Activated T-helper 1 cell treated with Interleukin-2 at 50 U/mL for 16 hours (primary cell): ENCODE measurements at regions not wholly inside any gene's neighbourhood (a gene's known extent, or its start where the extent isn't known, plus 50 kb on each side); places are given as distances from the start of the nearest gene placed in this dataset.

Experiments
- DNase-seq: peaks from one replicate; pipeline ENCODE4 v3.0.0-alpha.2; 2020; ENCODE audit warnings: low read depth

DNA sequence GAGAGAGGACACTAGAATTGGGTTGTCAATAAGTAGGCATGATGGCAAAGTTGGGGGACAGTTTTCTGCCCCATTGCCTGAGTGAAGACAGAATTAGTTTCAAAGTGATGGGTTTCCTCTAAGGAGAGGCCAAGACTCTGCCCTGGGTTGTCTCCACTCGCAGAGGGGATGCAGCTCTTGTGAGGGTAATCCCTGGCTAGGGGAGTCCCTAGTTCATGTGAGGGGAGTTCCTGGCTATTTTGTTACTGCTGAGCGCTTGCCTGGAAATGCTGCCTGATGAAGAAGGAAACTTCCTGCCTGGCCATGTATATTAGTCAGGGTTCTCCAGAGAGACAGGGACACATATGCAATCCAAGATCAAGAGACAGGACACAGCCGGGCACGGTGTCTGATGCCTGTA is 501.5 kb downstream of the BCL11A start:
- no peak for DNase-seq

DNA sequence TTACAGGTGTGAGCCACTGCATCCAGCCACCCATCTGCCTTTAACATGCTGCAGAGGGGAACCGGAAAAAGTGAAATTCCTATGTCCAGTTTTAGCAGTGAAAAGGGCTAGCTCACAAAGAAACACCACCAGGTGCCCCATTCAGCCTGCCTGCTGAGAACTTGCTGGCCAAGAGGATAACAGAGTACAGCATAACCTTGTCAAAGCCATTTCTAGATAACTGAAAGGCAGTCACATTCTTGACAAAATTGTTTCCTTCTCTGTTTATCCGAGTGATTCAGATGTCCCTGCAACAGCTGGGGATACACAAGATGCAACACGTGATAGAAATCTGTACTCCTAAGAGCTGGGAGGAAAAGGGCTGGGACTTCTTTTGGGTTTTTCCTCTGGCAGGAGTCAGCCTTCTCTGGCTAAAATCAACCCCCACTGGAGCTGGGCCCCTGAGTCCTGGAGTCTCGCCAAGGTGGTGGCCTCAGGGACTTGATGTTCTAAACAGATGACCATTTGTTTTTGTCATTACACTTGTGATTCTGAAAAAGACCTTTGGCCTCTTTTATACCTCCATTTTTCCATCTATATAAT is 505.4 kb downstream of the BCL11A start:
- no peak for DNase-seq

DNA sequence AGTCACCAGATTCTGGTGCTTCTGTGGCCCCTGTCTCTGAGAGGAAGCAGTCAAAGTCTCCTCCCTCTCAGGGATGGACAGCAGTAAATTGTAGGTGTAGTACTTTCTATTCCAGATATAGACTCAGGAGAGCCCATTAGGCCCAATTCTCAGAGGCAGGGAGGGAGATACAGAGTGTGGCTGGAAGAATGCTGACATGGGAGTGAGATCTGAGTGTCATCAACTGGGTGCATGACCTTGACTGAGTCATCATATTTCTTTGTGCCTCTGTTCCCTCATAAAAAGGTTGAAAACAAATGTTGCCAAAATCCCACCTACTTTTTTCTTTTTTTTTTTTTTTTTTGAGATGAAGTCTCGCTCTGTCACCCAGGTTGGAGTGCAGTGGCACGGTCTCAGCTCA is 506.1 kb downstream of the BCL11A start:
- no peak for DNase-seq

DNA sequence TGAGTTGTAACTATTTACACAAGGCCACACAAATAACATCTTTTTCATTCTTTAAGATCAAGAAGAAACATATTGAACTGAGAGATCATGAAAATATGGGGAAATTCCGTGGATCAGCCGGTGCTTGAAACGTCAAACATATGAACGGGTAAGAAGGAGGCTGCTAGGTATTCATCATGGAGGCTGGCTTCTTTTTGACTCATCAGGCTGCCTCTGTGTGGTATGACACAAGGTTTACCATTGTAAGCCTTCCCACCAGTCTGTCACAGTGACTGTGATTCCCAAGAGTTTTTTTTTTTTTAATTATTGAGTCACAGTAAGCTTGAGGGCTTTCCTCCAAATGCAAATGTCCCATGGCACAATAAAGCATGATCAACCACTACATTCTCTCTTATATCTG is 506.9 kb downstream of the BCL11A start:
- DNase-seq: no peak

- no peak for DNase-seq
Measured at GRCh38 chr2:60045456-60045855, 508.0 kb downstream of the BCL11A start.

DNA sequence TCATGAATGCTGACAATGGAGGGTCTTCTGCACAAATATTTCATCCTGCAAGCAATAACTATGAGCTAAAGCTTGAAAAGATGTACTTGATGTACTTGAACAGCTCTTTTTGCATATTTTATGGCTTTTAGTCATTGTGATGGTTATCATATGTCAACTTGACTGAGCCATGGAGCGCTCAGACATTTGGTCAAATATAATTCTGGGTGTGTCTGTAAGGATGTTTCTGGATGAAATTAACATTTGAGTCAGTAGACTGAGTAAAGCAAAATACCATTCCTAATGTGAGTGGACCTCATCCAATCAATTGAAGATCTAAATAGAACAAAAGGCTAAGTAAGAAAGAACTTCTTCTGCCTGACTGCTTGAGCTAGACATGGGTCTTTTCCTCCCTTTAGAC is 509.0 kb downstream of the BCL11A start:
- no peak for DNase-seq

DNA sequence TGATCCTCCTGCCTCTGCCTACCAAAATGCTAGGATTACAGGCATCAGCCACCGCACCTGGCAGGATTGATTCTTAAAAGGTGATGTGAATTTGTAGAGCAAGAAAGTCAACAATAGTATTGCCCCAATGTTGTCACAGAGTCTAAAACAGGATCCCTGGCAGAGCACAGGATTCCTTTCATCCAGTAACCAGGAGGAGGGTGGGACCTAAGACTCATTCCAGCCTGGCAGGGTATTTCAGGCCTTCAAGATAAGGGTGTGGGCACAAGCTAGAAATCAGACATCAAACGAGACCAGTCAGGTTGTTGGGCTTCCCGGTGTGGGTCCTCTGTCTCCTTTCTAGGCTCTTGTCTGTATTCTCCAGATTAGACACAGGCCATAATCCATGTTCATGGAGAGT is 511.4 kb downstream of the BCL11A start:
- DNase-seq: no peak

GRCh38 chr2:60033325-60033724 is 520.1 kb downstream of the BCL11A start:
- no peak for DNase-seq

GRCh38 chr2:60029566-60029883 is 523.9 kb downstream of the BCL11A start:
- DNase-seq: no peak

- DNase-seq: no peak
Measured at GRCh38 chr2:60028849-60029565, 524.4 kb downstream of the BCL11A start.

- no peak for DNase-seq
Measured at GRCh38 chr2:60025496-60025895, 528.0 kb downstream of the BCL11A start.

DNA sequence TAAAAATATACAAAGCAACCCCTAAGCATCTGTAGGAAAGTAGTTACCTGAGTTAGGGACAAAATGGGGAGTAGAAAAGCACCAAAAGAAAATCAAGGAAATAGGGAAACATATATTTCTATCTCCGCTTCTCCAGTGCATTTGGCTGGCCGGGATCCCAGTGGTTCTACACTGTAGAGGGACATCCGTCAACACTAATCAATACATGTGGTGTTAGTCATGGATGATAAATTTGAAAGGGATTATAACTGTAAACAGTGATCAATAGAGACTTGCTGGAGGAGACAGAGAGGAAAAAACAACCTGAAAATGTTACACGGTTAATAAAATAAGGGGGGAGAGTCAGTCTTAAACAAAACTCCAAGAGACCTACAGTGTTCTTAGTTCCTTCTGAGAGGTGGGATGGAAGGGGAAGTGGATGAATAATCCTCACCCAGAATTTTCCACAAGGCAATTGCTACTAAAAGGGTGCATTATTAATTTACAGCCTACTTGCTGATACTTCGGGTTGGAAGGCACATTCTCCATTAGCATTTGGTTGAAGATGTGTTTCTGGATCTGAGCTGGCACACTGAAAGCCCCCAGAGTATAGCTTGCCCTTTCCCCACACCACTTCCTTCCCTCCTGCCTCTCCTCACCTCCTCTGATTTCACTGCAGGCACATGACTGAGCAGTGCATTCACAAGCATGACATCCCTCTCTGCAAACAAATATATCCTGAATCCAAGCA is 530.0 kb downstream of the BCL11A start:
- no peak for DNase-seq

- DNase-seq: no peak
Measured at GRCh38 chr2:60007671-60008070, 545.8 kb downstream of the BCL11A start.

- no peak for DNase-seq
Measured at GRCh38 chr2:60003076-60003475, 550.4 kb downstream of the BCL11A start.

- DNase-seq: no peak
Measured at GRCh38 chr2:60002183-60002867, 551.1 kb downstream of the BCL11A start.

GRCh38 chr2:60000686-60001085 is 552.8 kb downstream of the BCL11A start:
- no peak for DNase-seq

DNA sequence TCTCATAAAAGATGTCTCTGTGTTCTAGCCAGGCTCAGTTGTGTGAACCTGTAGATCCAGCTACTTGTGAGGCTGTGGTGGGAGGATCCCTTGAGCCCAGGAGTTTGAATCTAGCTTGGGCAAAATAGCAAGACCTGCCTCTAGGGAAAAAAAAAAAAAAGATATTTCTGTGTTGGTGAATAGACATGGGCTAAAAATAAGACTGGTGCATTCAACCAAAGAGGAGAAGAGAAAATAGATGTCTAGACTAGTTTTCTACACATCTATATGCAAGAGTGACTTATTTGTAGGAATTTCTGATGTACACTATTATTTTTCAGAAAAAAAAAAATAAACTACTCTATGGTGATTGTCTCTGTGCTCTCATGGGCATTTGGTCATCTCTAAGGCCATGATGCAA is 555.1 kb downstream of the BCL11A start:
- no peak for DNase-seq

GRCh38 chr2:59997371-59997770 is 556.1 kb downstream of the BCL11A start:
- no peak for DNase-seq

- no peak for DNase-seq
Measured at GRCh38 chr2:59996855-59997254, 556.6 kb downstream of the BCL11A start.

DNA sequence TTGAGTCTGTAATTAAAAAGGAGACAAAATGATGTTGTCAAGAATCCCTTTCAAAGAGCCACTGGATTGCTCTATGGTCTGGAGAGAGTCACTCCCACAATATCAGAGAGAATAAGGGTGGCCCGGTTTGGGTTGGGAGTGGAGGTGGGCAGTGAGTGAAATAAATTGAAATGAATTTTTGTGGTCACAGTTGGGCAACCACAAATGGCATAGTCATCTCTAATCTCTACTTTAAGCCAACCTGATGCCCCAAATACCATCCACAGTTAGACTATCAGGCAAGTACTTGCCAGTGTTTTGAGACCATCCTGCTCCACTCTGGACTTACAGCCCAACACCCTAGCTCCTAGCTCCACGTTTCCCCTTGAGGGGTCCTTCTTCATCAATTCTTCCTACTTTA is 559.7 kb downstream of the BCL11A start:
- no peak for DNase-seq

DNA sequence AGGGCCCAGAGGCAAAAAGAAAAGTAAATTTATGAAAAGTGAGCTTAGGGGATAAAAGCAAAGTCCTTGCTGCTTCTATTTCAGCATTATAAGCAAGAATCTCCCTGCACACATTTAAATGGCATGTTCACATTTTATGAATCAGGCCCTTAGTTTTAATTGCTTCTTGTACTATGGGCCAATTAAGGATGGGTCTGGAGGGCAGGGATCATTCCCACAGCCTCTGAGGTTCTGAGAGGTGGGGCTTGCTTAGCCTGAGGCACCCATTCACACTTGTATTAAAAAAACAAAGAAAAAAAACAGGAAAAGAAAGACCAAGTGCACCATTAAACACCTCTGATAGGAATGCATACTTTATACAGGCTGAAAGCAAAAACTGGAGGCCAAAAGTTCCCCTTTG is 565.1 kb downstream of the BCL11A start:
- DNase-seq: no peak

- DNase-seq: no peak
Measured at GRCh38 chr2:59986511-59986910, 566.9 kb downstream of the BCL11A start.

DNA sequence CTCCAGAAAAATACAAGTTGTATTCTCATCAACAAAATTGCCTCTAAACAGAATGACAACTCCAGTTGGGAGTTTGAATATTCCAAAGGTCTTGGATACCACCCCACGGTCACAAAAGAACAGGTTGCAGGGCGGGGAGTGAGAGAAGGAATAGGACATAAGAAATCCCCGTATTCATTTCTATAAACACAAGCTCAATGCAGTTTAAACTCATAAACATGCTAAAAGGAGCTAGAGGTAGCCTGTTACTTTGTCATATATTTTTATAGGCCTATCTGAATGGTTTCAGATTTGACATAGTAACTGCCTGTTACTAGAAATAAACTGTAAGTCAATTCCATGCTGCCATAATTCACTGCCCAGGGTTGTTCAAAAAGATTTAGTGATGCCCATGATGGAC is 567.5 kb downstream of the BCL11A start:
- DNase-seq: no peak
